SH-SY5Y (cell line): ENCODE measurements at regions not wholly inside any gene's neighbourhood (a gene's known extent, or its start where the extent isn't known, plus 50 kb on each side); places are given as distances from the start of the nearest gene placed in this dataset.

Experiments
- GATA2 ChIP-seq: IDR thresholded peaks from 2 replicates; pipeline ENCODE4 v1.6.1; 2011; ENCODE audit warnings: mild to moderate bottlenecking, low read depth, low read length
- GATA3 ChIP-seq: IDR thresholded peaks from 2 replicates; pipeline ENCODE4 v1.6.1; 2011; ENCODE audit warnings: low read depth, mild to moderate bottlenecking, low read length, moderate library complexity

GRCh38 chr5:165565911-165566310 is 2060.5 kb downstream of the MAT2B start:
- TF ChIP-seq GATA3 (no peak), GATA2 (no peak)
